Gastroesophageal sphincter (tissue), 3 donors: ENCODE measurements at regions not wholly inside any gene's neighbourhood (a gene's known extent, or its start where the extent isn't known, plus 50 kb on each side); places are given as distances from the start of the nearest gene placed in this dataset.

Experiments
- POLR2A ChIP-seq, 2 donors: fragments of 450-650 bp; IDR thresholded peaks; one replicate each; pipeline ENCODE4 v1.6.1; 2017; ENCODE audit warnings: antibody characterized with exemption in 2 of 2, mild to moderate bottlenecking in 2 of 2, moderate library complexity in 1 of 2
- TF ChIP-seq, protein P1 (sequence below), 4 experiments: fragments of 200-600 bp in 2 of 4; fragments of 450-650 bp in 2 of 4; sonication (generic) in 1 of 4; IDR thresholded peaks; one replicate each; pipeline ENCODE4 v1.5.1; 2017 to 2019; ENCODE audit warnings: antibody characterized with exemption in 4 of 4, mild to moderate bottlenecking in 2 of 4, moderate library complexity in 2 of 4

- TF ChIP-seq, protein P1, sequence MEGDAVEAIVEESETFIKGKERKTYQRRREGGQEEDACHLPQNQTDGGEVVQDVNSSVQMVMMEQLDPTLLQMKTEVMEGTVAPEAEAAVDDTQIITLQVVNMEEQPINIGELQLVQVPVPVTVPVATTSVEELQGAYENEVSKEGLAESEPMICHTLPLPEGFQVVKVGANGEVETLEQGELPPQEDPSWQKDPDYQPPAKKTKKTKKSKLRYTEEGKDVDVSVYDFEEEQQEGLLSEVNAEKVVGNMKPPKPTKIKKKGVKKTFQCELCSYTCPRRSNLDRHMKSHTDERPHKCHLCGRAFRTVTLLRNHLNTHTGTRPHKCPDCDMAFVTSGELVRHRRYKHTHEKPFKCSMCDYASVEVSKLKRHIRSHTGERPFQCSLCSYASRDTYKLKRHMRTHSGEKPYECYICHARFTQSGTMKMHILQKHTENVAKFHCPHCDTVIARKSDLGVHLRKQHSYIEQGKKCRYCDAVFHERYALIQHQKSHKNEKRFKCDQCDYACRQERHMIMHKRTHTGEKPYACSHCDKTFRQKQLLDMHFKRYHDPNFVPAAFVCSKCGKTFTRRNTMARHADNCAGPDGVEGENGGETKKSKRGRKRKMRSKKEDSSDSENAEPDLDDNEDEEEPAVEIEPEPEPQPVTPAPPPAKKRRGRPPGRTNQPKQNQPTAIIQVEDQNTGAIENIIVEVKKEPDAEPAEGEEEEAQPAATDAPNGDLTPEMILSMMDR (IDR thresholded peaks at IDR 0.05), result no peak
- no peak for TF ChIP-seq POLR2A (IDR thresholded peaks at IDR 0.05)
Measured at GRCh38 chr3:35215525-35216500, 423.5 kb upstream of the ARPP21 start.
